Stomach (tissue), 8 donors: ENCODE measurements at regions not wholly inside any gene's neighbourhood (a gene's known extent, or its start where the extent isn't known, plus 50 kb on each side); places are given as distances from the start of the nearest gene placed in this dataset.
"Not testable (repeated sequence)": the region's sequence is repeated elsewhere in the genome, so short reads cannot be mapped to it uniquely, and the experiment has no call there.

ENCODE experiments used
- DNase-seq, 2 donors: peaks; one replicate each; pipeline versions ENCODE4 v3.0.0 to v3.0.0-alpha.2; 2013 to 2019
- H3K27ac ChIP-seq, 5 donors: fragments of 200-600 bp in 4 of 5; sonication (generic) in 4 of 5; one replicate each; pipeline ENCODE4 v1.5.1; 2013 to 2019; ENCODE audit warnings: mild to moderate bottlenecking in 1 of 5, moderate library complexity in 1 of 5
- H3K27me3 ChIP-seq, 3 donors: fragments of 200-600 bp; sonication (generic); one replicate each; pipeline ENCODE4 v1.5.1; 2017 to 2019; ENCODE audit warnings: mixed run types in 1 of 3
- H3K36me3 ChIP-seq, 4 donors: fragments of 200-600 bp; sonication (generic); 1 replicate in 3 of 4; 2 replicates in 1 of 4; pipeline ENCODE4 v1.5.1; 2016 to 2019
- H3K4me1 ChIP-seq, 4 donors: fragments of 200-600 bp; sonication (generic); one replicate each; pipeline ENCODE4 v1.5.1; 2016 to 2019
- H3K4me3 ChIP-seq, 4 donors: fragments of 200-600 bp; sonication (generic) in 3 of 4; one replicate each; pipeline ENCODE4 v1.5.1; 2016 to 2019; ENCODE audit warnings: mild to moderate bottlenecking in 1 of 4
- H3K9me3 ChIP-seq, 4 donors: fragments of 200-600 bp; sonication (generic); one replicate each; pipeline ENCODE4 v1.5.1; 2016 to 2019
- CTCF ChIP-seq, 7 experiments: fragments of 450-650 bp in 4 of 7; fragments of 200-600 bp in 3 of 7; sonication (generic) in 3 of 7; IDR thresholded peaks; one replicate each; pipeline ENCODE4 v1.5.1; 2016 to 2019; ENCODE audit warnings: antibody characterized with exemption in 7 of 7, control low read depth in 2 of 7, mild to moderate bottlenecking in 1 of 7
- POLR2AphosphoS5 ChIP-seq, 3 donors: sonication (generic); formaldehyde crosslinking; IDR thresholded peaks; one replicate each; pipeline ENCODE4 v1.6.1; 2016; ENCODE audit warnings: antibody characterized with exemption in 3 of 3
- WGBS, 5 donors: extraction: QIAGEN DNeasy Blood & Tissue Kit in 3 of 5; methylation state at CpG; one replicate each; pipeline versions ENCODE4 v1.1.5 to v1.1.7; 2013 to 2018; 5-methylcytosine and 5-hydroxymethylcytosine counted together
- intact Hi-C: fragments of 100-400 bp; cut with DNase I; formaldehyde crosslinking; loops from one replicate; pipeline ENCODE4 v1.15.1; 2023; ENCODE audit warnings: low total_unique reads
- donor health status: healthy with polysubstance abuse.
- donor health status: Bipolar disorder and iron deficiency.
- donor health status: healthy.

DNA sequence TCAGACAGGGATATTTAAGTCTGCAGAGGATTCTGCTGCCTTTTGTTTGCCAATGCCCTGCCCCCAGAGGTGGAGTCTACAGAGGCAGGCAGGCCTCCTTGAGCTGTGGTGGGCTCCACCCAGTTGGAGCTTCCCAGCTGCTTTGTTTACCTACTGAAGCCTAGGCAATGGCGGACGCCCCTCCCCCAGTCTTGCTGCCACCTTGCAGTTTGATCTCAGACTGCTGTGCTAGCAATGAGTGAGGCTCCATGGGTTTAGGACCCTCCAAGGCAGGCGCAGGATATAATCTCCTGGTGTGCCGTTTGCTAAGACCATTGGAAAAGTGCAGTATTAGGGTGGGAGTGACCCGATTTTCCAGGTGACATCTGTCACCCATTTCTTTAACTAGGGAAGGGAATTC lies 132.7 kb downstream of the UNC93B1 start:
- H3K4me3 ChIP-seq, H3K4me1 ChIP-seq, DNase-seq, H3K36me3 ChIP-seq, intact Hi-C loops, H3K9me3 ChIP-seq, H3K27ac ChIP-seq: not testable (repeated sequence)
- H3K27me3 ChIP-seq, result peaks cover 0 to 19% (median 0%) of the 10 kb centered on the region in 3 donors
- WGBS, 5 donors, result 84 to 100% (median 90%) methylated on average over 5 of the region's 5 CpGs

GRCh38 chr11:67862896-67863295 lies 141.0 kb downstream of the UNC93B1 start:
- H3K4me3 ChIP-seq, intact Hi-C loops, H3K4me1 ChIP-seq, DNase-seq, H3K27ac ChIP-seq, H3K27me3 ChIP-seq, H3K9me3 ChIP-seq, H3K36me3 ChIP-seq: not testable (repeated sequence)
- WGBS, 5 donors, result 50 to 57% (median 52%) methylated on average over 3 of the region's 3 CpGs

GRCh38 chr11:67859513-67860161 lies 144.3 kb downstream of the UNC93B1 start:
- H3K4me1 ChIP-seq, H3K4me3 ChIP-seq, intact Hi-C loops, H3K27ac ChIP-seq, H3K9me3 ChIP-seq, H3K27me3 ChIP-seq, H3K36me3 ChIP-seq: not testable (repeated sequence)
- TF ChIP-seq CTCF (IDR thresholded peaks at IDR 0.05), result peak in 3 of 7 experiments; percentile 11 to 34 (median 18)
- DNase-seq, result peak in 1 of 2 donors; percentile 53
- WGBS, 5 donors, result 58 to 86% (median 71%) methylated on average over 3 to 5 of the region's 6 CpGs

DNA sequence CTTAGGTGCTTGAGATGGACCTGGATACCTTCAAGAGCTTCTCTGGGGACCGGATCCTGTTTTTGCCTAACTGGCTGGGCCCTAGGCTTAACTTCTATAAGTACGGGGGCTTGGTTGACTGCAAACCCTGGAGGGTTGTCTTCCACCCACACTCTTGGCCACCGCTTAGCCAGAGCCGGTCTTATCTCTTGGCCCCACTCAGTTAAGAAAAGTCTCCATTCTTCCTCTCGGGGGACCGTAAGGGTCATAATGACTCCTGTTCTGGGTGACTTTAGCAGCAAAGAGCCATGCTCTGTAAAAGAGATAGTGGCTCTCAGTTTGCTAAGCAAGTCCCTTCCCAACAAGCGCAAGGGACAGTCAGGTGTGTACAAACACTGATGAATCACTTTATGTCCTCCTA lies 153.2 kb downstream of the UNC93B1 start:
- H3K36me3 ChIP-seq, H3K4me1 ChIP-seq, H3K27ac ChIP-seq, DNase-seq, H3K27me3 ChIP-seq, H3K4me3 ChIP-seq, intact Hi-C loops, H3K9me3 ChIP-seq: not testable (repeated sequence)
- WGBS, 5 donors, result 37 to 75% (median 64%) methylated on average over 7 of the region's 7 CpGs

GRCh38 chr11:67849766-67850165 lies 154.1 kb downstream of the UNC93B1 start:
- H3K27me3 ChIP-seq, H3K4me3 ChIP-seq, H3K36me3 ChIP-seq, H3K27ac ChIP-seq, H3K4me1 ChIP-seq, H3K9me3 ChIP-seq, intact Hi-C loops: not testable (repeated sequence)
- DNase-seq, result peak in 1 of 2 donors; percentile 26
- 48 to 72% (median 65%) methylated on average over 5 to 7 of the region's 7 CpGs for WGBS, 5 donors

GRCh38 chr11:67847896-67848875 lies 155.7 kb downstream of the UNC93B1 start:
- H3K9me3 ChIP-seq, H3K36me3 ChIP-seq, H3K4me1 ChIP-seq, H3K27me3 ChIP-seq, intact Hi-C loops: not testable (repeated sequence)
- 28 to 37% (median 34%) methylated on average over 25 of the region's 25 CpGs for WGBS, 5 donors
- H3K27ac ChIP-seq, result peak overlapping the region in 3 of 5 donors; percentile 36 to 51 (median 50)
- peak; percentile 29 to 49 for DNase-seq
- peak overlapping the region in 1 of 4 donors; percentile 31 for H3K4me3 ChIP-seq
- TF ChIP-seq POLR2AphosphoS5 (IDR thresholded peaks at IDR 0.05), result peak in 1 of 3 donors; percentile 40
- TF ChIP-seq CTCF (IDR thresholded peaks at IDR 0.05), result peak in 3 of 7 experiments; percentile 19 to 25 (median 23)

DNA sequence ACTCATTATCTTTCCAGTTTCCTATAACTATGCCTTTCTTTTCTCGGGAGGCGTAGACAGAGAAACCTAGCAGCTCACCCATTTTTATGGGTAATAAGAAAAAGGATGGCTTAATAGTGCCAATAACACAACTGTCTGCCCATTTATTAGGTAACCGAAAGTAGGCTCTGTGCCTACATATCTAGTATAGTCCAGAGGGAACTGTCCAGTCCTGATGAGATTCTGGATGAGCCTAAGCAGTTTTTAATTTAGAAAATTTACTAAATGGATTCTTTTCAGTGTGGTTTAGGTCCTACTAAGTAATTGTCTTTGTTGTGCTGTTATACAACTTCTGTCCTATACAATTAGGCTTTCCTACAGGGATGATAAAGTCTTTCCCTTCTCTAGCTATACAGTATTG lies 157.6 kb downstream of the UNC93B1 start:
- H3K36me3 ChIP-seq, DNase-seq, H3K27ac ChIP-seq, H3K4me1 ChIP-seq, H3K9me3 ChIP-seq, H3K4me3 ChIP-seq, intact Hi-C loops, H3K27me3 ChIP-seq: not testable (repeated sequence)
- 90 to 97% (median 96%) methylated on average over 3 of the region's 3 CpGs for WGBS, 5 donors

DNA sequence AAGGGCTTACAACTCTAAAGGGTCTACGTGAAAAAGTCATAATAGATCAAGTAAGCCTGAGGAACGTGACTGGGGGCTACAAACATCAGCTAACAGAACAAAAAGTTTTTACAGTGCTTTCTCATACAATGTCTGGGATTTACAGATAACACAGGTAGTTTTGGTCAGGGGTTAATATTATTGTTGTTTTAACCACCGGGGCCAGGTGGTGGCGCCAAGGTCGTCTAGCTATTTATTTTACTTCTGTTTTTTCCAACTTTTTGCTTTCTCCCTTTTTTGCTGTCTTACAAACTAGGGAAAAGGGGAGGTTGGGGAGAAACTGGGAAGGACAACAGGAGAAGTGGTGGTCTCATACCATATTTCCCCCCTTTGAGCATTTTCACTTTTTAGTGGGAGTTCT lies 158.6 kb downstream of the UNC93B1 start:
- 5 to 36% (median 7%) methylated on average over 2 to 5 of the region's 5 CpGs for WGBS, 5 donors
- intact Hi-C loops, H3K27me3 ChIP-seq, H3K36me3 ChIP-seq, H3K9me3 ChIP-seq, H3K4me3 ChIP-seq, H3K27ac ChIP-seq, DNase-seq, H3K4me1 ChIP-seq: not testable (repeated sequence)

DNA sequence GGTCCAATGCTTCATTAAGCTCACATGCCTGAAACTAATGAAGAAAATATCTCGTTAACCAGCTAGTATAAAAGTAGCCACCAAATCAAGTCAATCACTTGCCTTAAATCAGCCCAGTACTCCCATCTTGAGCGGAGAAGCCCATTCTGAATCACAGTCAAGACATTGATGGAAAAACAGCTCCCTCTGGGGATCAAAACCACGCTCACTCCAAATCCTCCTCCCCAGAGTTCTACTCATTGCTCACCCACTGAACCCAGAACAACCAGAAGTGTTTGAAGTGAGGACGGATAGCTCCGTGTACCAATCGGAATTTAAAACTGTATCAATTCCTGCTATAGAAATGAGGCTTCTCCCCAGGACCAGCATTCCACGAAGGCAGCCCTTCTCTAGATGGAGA lies 163.3 kb downstream of the UNC93B1 start:
- not testable (repeated sequence) for H3K9me3 ChIP-seq

More for the DNA sequence above, 163.3 kb downstream of the UNC93B1 start:
- H3K4me3 ChIP-seq, H3K4me1 ChIP-seq, intact Hi-C loops, DNase-seq, H3K36me3 ChIP-seq, H3K27ac ChIP-seq: not testable (repeated sequence)
- peaks cover 0 to 18% (median 0%) of the 10 kb centered on the region in 3 donors for H3K27me3 ChIP-seq
- WGBS, 5 donors, result 56 to 68% (median 65%) methylated on average over 6 to 7 of the region's 7 CpGs
